Lower leg skin (tissue), 4 donors: ENCODE measurements at regions not wholly inside any gene's neighbourhood (a gene's known extent, or its start where the extent isn't known, plus 50 kb on each side); places are given as distances from the start of the nearest gene placed in this dataset.

Experiments
- DNase-seq, 2 donors: peaks; one replicate each; pipeline ENCODE4 v3.0.0-alpha.2; 2019; ENCODE audit warnings: low spot score in 2 of 2
- H3K4me3 ChIP-seq: fragments of 200-600 bp; sonication (generic); 2 replicates; pipeline ENCODE4 v1.5.1; 2017; ENCODE audit warnings: mild to moderate bottlenecking, low read depth; ENCODE audit not compliant: poor library complexity, severe bottlenecking
- POLR2A ChIP-seq, 2 donors: fragments of 450-650 bp; IDR thresholded peaks; one replicate each; pipeline ENCODE4 v1.6.1; 2016 to 2017; ENCODE audit warnings: antibody characterized with exemption in 2 of 2, mild to moderate bottlenecking in 1 of 2, moderate library complexity in 1 of 2
- WGBS, 2 donors: methylation state at CpG; one replicate each; pipeline ENCODE4 v1.1.5; 2018; 5-methylcytosine and 5-hydroxymethylcytosine counted together
- intact Hi-C: fragments of 100-400 bp; cut with DNase I; formaldehyde crosslinking; loops from one replicate; pipeline ENCODE4 v1.15.0; 2023; ENCODE audit warnings: low total_unique reads
- TF ChIP-seq, protein P1 (sequence below), 3 donors: fragments of 450-650 bp; IDR thresholded peaks; one replicate each; pipeline ENCODE4 v1.5.1; 2016; ENCODE audit warnings: antibody characterized with exemption in 3 of 3, mild to moderate bottlenecking in 3 of 3, moderate library complexity in 2 of 3

DNA sequence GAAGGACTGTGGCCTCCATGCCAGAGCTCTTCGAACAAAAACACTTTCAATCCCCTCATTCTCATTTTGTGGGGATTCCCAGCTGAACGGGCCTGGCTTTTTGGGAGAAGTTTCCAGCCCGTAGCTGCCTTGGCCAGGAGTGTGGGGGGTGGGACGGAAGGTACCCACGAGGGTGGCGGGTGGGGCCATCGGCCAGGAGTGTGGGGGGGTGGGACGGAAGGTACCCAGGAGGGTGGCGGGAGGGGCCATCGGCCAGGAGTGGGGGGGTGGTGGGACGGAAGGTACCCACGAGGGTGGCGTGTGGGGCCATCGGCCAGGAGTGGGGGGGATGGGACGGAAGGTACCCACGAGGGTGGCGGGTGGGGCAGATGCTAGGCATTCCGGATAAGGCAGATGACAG is 71.7 kb upstream of the ZBTB18 start:
- intact Hi-C loops: no loop called here
- 90 to 95% methylated on average over 17 to 18 of the region's 18 CpGs for WGBS, 2 donors
- no peak overlapping the region for H3K4me3 ChIP-seq
- DNase-seq: no peak
- TF ChIP-seq, protein P1, sequence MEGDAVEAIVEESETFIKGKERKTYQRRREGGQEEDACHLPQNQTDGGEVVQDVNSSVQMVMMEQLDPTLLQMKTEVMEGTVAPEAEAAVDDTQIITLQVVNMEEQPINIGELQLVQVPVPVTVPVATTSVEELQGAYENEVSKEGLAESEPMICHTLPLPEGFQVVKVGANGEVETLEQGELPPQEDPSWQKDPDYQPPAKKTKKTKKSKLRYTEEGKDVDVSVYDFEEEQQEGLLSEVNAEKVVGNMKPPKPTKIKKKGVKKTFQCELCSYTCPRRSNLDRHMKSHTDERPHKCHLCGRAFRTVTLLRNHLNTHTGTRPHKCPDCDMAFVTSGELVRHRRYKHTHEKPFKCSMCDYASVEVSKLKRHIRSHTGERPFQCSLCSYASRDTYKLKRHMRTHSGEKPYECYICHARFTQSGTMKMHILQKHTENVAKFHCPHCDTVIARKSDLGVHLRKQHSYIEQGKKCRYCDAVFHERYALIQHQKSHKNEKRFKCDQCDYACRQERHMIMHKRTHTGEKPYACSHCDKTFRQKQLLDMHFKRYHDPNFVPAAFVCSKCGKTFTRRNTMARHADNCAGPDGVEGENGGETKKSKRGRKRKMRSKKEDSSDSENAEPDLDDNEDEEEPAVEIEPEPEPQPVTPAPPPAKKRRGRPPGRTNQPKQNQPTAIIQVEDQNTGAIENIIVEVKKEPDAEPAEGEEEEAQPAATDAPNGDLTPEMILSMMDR (IDR thresholded peaks at IDR 0.05): no peak
- no peak for TF ChIP-seq POLR2A (IDR thresholded peaks at IDR 0.05)

DNA sequence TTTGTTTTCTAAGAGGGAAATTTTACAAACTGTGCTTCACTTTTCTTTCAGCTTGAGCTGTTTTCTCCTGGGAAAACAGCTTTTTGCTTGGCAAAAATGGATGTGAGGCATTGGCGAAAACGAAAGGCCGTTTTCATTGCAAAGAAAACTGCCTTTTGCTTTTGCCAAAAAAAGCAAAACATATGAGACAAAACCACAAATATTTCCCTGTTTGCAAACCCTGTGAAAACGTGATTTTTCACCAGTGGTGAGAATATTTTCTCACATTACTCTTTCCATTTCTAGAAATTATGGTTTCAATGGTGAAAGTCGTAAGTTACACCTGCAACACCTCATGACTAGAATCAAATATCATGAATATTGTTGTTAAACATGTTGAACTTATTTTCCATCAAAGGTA is 74.0 kb upstream of the ZBTB18 start:
- 62 to 66% methylated on average over 5 of the region's 5 CpGs for WGBS, 2 donors

DNA sequence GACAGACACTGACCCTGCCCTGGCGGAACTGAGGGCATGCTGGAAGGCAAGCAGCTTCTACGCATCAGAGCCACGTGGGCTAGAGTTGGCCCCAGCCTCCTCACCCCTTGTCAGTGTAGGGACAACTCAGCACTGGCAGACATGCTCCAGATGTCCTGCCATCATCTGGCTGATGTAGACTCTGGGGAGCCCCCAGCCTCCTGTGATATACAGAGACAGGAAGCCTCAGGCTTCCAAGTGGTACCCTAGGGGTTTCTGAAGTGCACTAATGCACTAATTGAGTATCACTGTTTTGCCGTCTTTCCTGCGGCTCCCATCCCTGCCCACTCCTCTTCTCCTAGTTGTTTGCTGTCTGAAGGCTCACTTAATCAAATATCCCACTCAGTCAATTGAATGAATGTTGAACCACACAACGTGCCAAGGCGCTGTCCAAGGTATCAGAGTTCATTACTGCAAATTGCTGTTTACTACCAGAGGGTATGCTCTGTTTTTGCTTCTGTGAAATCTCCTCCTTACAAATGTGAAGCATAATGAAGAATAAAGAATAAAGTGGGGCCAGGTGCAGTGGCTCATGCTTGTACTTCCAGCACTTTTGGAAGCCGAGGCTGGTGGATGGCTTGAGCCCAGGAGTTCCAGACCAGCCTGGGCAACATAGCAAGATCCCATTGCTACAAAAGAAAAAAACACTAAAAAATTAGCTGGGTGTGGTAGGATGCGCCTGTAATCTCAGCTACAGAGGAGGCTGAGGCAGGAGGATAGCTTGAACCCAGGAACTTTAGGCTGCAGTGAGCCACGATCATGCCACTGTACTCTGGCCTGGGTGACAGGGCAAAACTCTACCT is 76.4 kb upstream of the ZBTB18 start:
- 69 to 75% methylated on average over 10 of the region's 10 CpGs for WGBS, 2 donors
- no peak for DNase-seq
- no peak overlapping the region for H3K4me3 ChIP-seq
- intact Hi-C loops: no loop called here
- no peak for TF ChIP-seq POLR2A (IDR thresholded peaks at IDR 0.05)
- TF ChIP-seq, protein P1 (IDR thresholded peaks at IDR 0.05): no peak

More for the DNA sequence above, 74.0 kb upstream of the ZBTB18 start:
- no peak for DNase-seq
- H3K4me3 ChIP-seq: no peak overlapping the region
- TF ChIP-seq, protein P1 (IDR thresholded peaks at IDR 0.05): no peak
- TF ChIP-seq POLR2A (IDR thresholded peaks at IDR 0.05): no peak
- intact Hi-C loops: no loop called here

DNA sequence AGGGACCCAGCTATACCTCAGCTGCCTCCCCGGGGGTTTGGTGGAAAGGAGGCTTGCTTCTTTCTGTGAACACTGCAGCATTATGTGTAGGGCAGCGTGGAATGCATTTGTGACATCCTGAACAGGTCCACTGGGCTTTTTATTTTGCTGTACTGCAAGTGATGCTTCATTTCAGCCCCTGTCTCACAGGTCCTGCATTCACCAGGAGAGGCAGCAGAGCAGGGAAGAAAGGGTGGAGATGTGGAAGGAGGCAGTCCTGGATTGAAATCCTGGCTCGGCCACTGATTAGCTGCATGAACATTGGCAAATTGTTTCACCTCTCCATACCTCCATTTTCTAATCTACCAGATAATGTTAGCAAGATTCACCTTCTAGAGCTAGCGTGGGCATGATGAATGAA is 77.9 kb upstream of the ZBTB18 start:
- no peak for DNase-seq
- TF ChIP-seq, protein P1 (IDR thresholded peaks at IDR 0.05): no peak
- TF ChIP-seq POLR2A (IDR thresholded peaks at IDR 0.05): no peak
- intact Hi-C loops: no loop called here
- H3K4me3 ChIP-seq: no peak overlapping the region
- WGBS, 2 donors: 74 to 79% methylated on average over 4 of the region's 4 CpGs

DNA sequence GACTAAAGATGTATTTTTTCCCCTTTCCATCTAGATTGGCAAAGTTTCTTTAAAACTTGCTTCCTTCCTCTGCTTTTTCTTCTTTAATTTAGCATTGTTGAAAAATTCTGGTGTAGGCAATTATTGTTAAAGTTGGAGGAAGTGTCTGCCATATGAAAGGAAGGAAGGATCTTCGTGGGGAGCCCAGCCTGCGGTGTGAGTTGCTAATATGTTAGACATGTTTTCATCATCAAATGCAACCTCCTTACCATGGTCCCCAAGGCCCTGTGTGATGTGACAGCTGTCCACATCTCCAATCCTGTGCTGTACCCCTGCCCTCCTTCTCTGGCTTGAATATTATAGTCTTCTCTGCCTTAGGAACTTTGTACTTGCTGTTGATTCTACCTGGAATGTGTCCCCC is 81.0 kb upstream of the ZBTB18 start:
- 44 to 47% methylated on average over 2 of the region's 2 CpGs for WGBS, 2 donors
- intact Hi-C loops: no loop called here
- H3K4me3 ChIP-seq: no peak overlapping the region
- TF ChIP-seq POLR2A (IDR thresholded peaks at IDR 0.05): no peak
- TF ChIP-seq, protein P1 (IDR thresholded peaks at IDR 0.05): no peak
- peak in 1 of 2 donors; percentile 37 for DNase-seq

DNA sequence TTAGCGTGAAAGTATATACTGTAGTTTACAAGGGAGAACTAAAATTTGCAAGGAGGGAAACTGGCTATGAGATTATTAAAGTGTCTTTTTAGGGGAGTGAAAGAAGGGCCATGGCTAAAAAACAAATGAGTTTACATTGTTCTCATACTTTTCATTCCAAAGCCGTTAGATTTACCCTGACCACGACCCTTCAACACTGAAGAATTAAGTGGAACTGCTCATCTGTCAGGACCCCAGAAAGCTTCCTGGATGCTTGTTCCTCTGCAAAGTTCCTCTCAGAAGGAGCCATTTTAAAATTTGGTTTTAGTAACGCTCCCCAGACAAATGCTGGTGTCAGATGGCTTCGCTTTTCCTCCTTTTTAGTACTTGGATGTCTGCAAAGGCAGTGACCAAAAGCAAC is 82.7 kb upstream of the ZBTB18 start:
- 49 to 50% methylated on average over 5 of the region's 5 CpGs for WGBS, 2 donors
- no peak for TF ChIP-seq POLR2A (IDR thresholded peaks at IDR 0.05)
- TF ChIP-seq, protein P1 (IDR thresholded peaks at IDR 0.05): no peak
- H3K4me3 ChIP-seq: no peak overlapping the region
- DNase-seq: no peak
- intact Hi-C loops: no loop called here
